ENCODE measurements at regions not wholly inside any gene's neighbourhood (a gene's known extent, or its start where the extent isn't known, plus 50 kb on each side); places are given as distances from the start of the nearest gene placed in this dataset.

DNA sequence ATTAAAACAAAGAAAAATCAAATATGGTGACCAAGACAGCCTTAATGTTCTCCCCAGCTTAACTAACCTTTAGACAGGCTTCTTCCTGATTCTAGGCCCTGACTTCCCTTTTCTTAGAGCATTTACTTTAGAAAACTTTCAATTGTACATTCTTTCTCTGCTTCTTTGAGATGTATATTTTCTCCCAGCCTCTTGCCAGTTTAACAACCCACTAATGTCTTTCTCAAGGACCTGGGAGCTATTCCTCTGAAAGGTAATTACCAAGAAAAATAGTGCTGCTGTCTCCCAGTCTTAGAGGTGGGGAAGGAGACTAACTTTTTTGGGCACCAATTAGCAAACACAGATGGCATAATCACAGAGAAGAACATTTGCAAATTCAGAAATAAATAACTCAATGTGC, 62.8 kb upstream of the KCNQ5 start:
- no peak for DNase-seq
- Histone ChIP-seq H3K9me3 (replicated peaks in 1 of 3) (no peaks in the 10 kb centered on the region), H3K4me3 (no peak overlapping the region), H3K27me3 (no peaks in the 10 kb centered on the region), H3K36me3 (replicated peaks in 1 of 2) (no peaks in the 10 kb centered on the region), H3K4me1 (replicated peaks in 1 of 2) (no peaks in the 10 kb centered on the region), H3K27ac (no peak overlapping the region)
- TF ChIP-seq, protein P1, sequence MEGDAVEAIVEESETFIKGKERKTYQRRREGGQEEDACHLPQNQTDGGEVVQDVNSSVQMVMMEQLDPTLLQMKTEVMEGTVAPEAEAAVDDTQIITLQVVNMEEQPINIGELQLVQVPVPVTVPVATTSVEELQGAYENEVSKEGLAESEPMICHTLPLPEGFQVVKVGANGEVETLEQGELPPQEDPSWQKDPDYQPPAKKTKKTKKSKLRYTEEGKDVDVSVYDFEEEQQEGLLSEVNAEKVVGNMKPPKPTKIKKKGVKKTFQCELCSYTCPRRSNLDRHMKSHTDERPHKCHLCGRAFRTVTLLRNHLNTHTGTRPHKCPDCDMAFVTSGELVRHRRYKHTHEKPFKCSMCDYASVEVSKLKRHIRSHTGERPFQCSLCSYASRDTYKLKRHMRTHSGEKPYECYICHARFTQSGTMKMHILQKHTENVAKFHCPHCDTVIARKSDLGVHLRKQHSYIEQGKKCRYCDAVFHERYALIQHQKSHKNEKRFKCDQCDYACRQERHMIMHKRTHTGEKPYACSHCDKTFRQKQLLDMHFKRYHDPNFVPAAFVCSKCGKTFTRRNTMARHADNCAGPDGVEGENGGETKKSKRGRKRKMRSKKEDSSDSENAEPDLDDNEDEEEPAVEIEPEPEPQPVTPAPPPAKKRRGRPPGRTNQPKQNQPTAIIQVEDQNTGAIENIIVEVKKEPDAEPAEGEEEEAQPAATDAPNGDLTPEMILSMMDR (IDR thresholded peaks at IDR 0.05) = no peak
- TF ChIP-seq POLR2A (IDR thresholded peaks at IDR 0.05) = no peak
- intact Hi-C loops (cut with DNase I) = no loop called here

DNA sequence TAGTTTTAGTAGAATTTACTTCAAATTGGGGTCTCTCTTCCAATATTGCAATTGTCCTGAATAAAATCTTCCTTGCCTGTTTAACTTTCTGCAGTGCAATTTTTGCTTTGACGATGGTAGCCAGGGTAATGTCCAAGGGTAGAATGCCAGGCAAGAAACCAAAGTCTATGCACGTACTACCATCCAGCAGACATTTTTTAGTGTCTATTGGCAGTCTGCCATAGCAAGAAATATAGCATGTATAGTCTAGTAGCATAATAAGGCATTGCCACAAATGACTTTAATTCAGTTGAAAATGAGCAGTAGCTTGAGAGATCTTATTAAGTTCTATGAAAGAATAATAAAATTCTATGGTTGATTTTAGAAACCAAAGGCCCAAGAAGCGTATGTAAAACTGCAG, 62.3 kb upstream of the KCNQ5 start:
- no peak for DNase-seq
- no peaks in the 10 kb centered on the region for H3K9me3 ChIP-seq (replicated peaks in 1 of 3)
- H3K27me3 ChIP-seq = no peaks in the 10 kb centered on the region
- intact Hi-C loops (cut with DNase I) = no loop called here
- H3K27ac ChIP-seq = no peak overlapping the region
- no peaks in the 10 kb centered on the region for H3K4me1 ChIP-seq (replicated peaks in 1 of 2)
- 60 to 65% (median 63%) methylated on average over 3 of the region's 3 CpGs for WGBS, 4 donors
- no peaks in the 10 kb centered on the region for H3K36me3 ChIP-seq (replicated peaks in 1 of 2)
- no peak for TF ChIP-seq POLR2A (IDR thresholded peaks at IDR 0.05)
- TF ChIP-seq, protein P1 (IDR thresholded peaks at IDR 0.05) = no peak
- H3K4me3 ChIP-seq = no peak overlapping the region

DNA sequence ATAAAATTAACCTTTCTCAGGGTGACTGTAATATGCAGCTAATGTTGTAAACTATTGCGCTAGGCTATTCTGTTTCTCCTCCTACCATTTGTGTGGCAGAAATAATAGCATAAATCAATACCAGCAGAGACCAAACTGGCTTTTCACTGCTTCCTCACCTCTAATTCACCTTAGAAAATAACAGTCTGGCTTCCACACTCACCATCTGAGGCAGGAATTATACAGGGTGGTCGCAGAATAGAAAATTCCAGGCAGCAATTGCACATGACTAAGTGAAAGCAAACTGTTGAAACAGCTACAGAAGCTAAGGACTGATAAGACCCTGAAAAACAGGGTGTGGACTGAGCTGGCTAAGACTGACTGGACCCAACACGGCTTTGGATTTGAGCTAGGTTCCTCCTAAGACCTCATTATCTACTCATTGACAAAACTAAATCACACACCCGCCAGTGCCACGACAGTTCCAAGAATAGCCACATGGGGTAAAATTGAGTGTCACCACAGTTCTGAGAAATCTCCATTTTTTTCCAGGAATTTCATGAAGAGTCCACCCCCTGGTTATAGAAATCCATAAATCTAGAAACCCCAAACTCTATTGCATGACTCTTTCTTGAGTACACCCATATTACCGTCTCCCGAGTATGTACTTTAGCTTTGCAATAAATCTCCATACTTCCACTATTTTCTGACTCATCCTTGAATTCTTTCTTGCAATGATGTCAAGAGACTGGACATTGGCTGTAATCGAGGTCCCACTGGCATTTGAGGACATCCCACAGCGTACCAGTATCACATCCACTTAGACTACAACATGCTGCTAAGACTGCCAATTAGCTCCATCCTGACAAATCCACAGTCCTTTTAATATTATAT, 60.9 kb upstream of the KCNQ5 start:
- TF ChIP-seq, protein P1 (IDR thresholded peaks at IDR 0.05) = no peak
- TF ChIP-seq POLR2A (IDR thresholded peaks at IDR 0.05) = no peak
- WGBS, 4 donors = 62 to 69% (median 65%) methylated on average over 9 of the region's 9 CpGs
- no peaks in the 10 kb centered on the region for H3K9me3 ChIP-seq (replicated peaks in 1 of 3)
- DNase-seq = no peak
- no peak overlapping the region for H3K27ac ChIP-seq
- H3K27me3 ChIP-seq = no peaks in the 10 kb centered on the region
- H3K4me3 ChIP-seq = no peak overlapping the region
- no peaks in the 10 kb centered on the region for H3K36me3 ChIP-seq (replicated peaks in 1 of 2)
- intact Hi-C loops (cut with DNase I) = no loop called here
- no peaks in the 10 kb centered on the region for H3K4me1 ChIP-seq (replicated peaks in 1 of 2)

DNA sequence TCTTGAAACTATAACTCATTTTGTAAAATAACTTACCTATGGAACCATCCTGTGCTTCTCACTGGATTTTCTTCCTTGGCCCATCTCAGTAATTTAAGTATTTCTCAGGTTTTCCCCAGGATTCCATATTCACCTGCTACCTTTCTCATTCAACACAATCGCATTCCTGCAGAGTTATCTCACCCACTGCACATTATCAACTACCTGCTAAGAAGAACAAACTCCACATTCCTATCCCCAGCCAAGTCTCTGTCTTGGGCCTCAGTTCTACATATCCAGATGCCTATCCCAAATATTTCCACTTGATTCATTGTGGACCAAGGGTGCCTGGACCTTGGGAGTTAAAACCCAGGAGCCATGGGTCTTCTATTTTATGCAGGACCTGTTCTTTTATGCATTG, 60.2 kb upstream of the KCNQ5 start:
- WGBS, 4 donors = 67 to 82% (median 72%) methylated on average over 1 of the region's 1 CpG
- Histone ChIP-seq H3K36me3 (replicated peaks in 1 of 2) (no peaks in the 10 kb centered on the region), H3K4me1 (replicated peaks in 1 of 2) (no peaks in the 10 kb centered on the region), H3K27ac (no peak overlapping the region), H3K4me3 (no peak overlapping the region), H3K27me3 (no peaks in the 10 kb centered on the region), H3K9me3 (replicated peaks in 1 of 3) (no peaks in the 10 kb centered on the region)
- DNase-seq = no peak
- TF ChIP-seq, protein P1 (IDR thresholded peaks at IDR 0.05) = no peak
- intact Hi-C loops (cut with DNase I) = no loop called here
